Activated CD8-positive, alpha-beta T cell treated with anti-CD3 and anti-CD28 coated beads for 36 hours (primary cell): ENCODE measurements at regions not wholly inside any gene's neighbourhood (a gene's known extent, or its start where the extent isn't known, plus 50 kb on each side); places are given as distances from the start of the nearest gene placed in this dataset.

Source experiments
- ATAC-seq: fragments of 200-7000 bp; cut with Tn5 transposase; one replicate; pipeline ENCODE4 v1.10.0; 2021; ENCODE audit warnings: mild to moderate bottlenecking, moderate library complexity
- CTCF ChIA-PET: fragments of 350-600 bp; sonication (Branson Sonifier 250); formaldehyde crosslinking; loops from one replicate; lab custom pipeline; 2021; ENCODE audit warnings: antibody characterized with exemption; lab: Charles Lee
- POLR2A ChIA-PET: fragments of 350-600 bp; sonication (Branson Sonifier 250); formaldehyde crosslinking; loops from one replicate; lab custom pipeline; 2021; ENCODE audit warnings: antibody characterized with exemption; lab: Charles Lee
- DNase-seq: peaks from one replicate; pipeline ENCODE4 v3.0.0-alpha.2; 2020
- H3K27ac Mint-ChIP-seq: one replicate; pipeline ENCODE4 v1.8.0; 2021; ENCODE audit warnings: mild to moderate bottlenecking, mixed read lengths
- H3K27me3 Mint-ChIP-seq: one replicate; pipeline ENCODE4 v1.8.0; 2021; ENCODE audit warnings: mixed read lengths
- H3K36me3 Mint-ChIP-seq: one replicate; pipeline ENCODE4 v1.8.0; 2021; ENCODE audit warnings: low read depth, mixed read lengths
- H3K4me1 Mint-ChIP-seq: one replicate; pipeline ENCODE4 v1.8.0; 2021; ENCODE audit warnings: low read depth, mixed read lengths
- H3K4me3 Mint-ChIP-seq: one replicate; pipeline ENCODE4 v1.8.0; 2021; ENCODE audit warnings: mild to moderate bottlenecking, moderate library complexity, mixed read lengths
- H3K9me3 Mint-ChIP-seq: one replicate; pipeline ENCODE4 v1.8.0; 2021; ENCODE audit warnings: mixed read lengths
- CTCF ChIP-seq: fragments of 200-600 bp; IDR thresholded peaks from one replicate; pipeline ENCODE4 v1.8.0; 2022; ENCODE audit warnings: antibody characterized with exemption, mild to moderate bottlenecking
- intact Hi-C: fragments of 100-400 bp; cut with micrococcal nuclease; formaldehyde crosslinking; loops from one replicate; pipeline ENCODE4 v1.10.0; 2022

GRCh38 chr20:17882834-17883591 is 85.6 kb downstream of the SNX5 start:
- H3K27me3 Mint-ChIP-seq: peaks cover 1% of the 10 kb centered on the region
- intact Hi-C loops: no loop called here
- no peaks in the 10 kb centered on the region for H3K36me3 Mint-ChIP-seq
- no peak overlapping the region for H3K4me3 Mint-ChIP-seq
- ATAC-seq (no peak), DNase-seq (no peak)
- CTCF ChIA-PET: interaction anchor here (0.7 kb wide), 1 partner anchor 56 kb away, joined by 3 read pairs; no protein-coding TSS in a partner anchor
- no peaks in the 10 kb centered on the region for H3K9me3 Mint-ChIP-seq
- POLR2A ChIA-PET: interaction anchor here (0.7 kb wide), 1 partner anchor 82 kb away, joined by 3 read pairs; no protein-coding TSS in a partner anchor
- no peak overlapping the region for H3K27ac Mint-ChIP-seq
- peaks cover 17% of the 10 kb centered on the region for H3K4me1 Mint-ChIP-seq
- TF ChIP-seq CTCF: no peak

DNA sequence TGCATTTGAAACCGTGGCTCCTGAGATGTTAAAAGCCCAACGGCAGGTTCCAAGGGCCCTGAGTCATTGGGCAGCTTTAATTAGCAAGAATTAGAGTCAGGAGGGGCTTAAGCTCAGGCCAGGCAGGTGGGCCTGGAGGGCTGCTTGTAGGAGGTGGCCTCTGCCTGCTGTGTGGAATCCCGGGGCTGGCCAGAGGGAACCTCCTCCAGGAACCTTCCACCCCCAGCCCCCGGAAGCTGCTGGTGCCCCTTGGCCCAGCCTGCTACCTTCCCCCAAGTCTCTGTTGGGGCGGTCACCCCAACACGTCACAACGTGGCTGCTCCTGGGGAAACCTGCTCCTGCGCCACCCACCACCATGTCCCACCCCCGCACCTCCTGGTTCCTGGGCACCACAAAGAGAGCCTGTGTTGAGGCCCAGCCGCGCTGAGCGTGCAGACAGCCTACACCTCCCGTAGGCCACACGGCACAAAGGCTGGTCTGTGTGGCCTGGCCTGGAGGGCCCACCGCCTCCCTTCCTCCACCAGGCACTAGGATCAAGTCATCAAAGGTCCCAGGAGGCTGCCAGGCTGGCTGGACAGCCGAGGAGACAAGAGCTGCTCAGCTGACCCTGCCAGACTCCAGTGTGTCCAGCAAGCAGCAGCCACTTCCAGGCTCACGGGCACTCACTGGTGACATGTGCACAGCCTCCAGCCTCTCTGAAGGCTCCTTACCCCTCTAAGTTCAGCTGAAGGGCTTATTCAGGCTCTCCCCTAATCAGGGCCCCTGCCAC is 86.3 kb downstream of the SNX5 start:
- ATAC-seq (no peak), DNase-seq (no peak)
- POLR2A ChIA-PET: no interaction called here
- no peak for TF ChIP-seq CTCF
- Mint-ChIP-seq H3K4me3 (no peak overlapping the region), H3K9me3 (no peaks in the 10 kb centered on the region), H3K36me3 (no peaks in the 10 kb centered on the region), H3K4me1 (peaks cover 19% of the 10 kb centered on the region), H3K27me3 (peaks cover 1% of the 10 kb centered on the region), H3K27ac (no peak overlapping the region)
- CTCF ChIA-PET: interaction anchor here (0.7 kb wide), 1 partner anchor 56 kb away, joined by 3 read pairs; no protein-coding TSS in a partner anchor
- intact Hi-C loops: no loop called here

- H3K4me3 Mint-ChIP-seq: no peak overlapping the region
Observed at GRCh38 chr20:17881741-17882064, 86.9 kb downstream of the SNX5 start.

DNA sequence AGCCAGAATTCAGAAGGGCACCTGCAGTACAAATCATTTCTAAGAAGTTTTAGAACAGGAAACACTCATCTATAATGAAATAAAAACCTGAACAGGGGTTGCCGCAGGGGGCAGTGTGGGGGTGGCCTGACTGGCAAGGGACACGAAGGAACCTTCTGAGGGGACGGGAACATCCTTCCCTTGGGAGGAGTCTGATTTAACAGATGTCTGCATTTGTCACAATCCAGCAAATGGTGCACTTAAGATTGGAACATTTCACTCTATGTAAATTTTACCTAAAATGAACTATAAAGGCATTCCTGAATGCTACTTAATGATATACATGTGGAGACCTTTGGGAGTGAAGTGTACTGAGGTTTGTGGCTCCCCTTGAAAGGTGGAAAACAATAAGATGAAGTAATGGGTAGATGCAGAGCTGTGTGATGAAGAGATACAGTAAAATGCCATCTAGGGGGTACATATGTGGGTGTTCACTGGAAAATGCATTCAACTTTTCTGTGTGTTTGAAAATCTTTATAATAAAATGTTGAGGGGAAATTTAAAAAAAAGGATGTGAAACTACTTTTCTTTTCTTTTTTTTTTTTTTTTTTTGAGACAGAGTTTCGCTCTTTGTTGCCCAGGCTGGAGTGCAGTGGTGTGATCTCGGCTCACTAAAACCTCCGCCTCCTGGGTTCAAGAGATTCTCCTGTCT is 89.5 kb downstream of the SNX5 start:
- Mint-ChIP-seq H3K9me3 (no peaks in the 10 kb centered on the region), H3K4me1 (peaks cover 20% of the 10 kb centered on the region), H3K4me3 (peak overlapping the region; percentile 1), H3K36me3 (no peaks in the 10 kb centered on the region), H3K27ac (peak overlapping the region; percentile 84), H3K27me3 (peaks cover 12% of the 10 kb centered on the region)
- POLR2A ChIA-PET: interaction anchor here (1.9 kb wide), 1 partner anchor 16 kb away, joined by 4 read pairs; no protein-coding TSS in a partner anchor
- peak; percentile 58 for TF ChIP-seq CTCF
- DNase-seq: peak; percentile 83
- CTCF ChIA-PET: interaction anchor here (1.0 to 1.8 kb wide), 3 partner anchors 104 to 199 kb away, joined by 3 to 6 read pairs (median 3); partner anchors contain the start of gene RRBP1
- peak; percentile 76 for ATAC-seq
- intact Hi-C loops: no loop called here

More at GRCh38 chr20:17881741-17882064, 86.9 kb downstream of the SNX5 start:
- no peak for DNase-seq
- ChIA-PET POLR2A (no interaction called here), CTCF (no interaction called here)
- no peaks in the 10 kb centered on the region for H3K36me3 Mint-ChIP-seq
- intact Hi-C loops: no loop called here
- H3K27me3 Mint-ChIP-seq: peaks cover 5% of the 10 kb centered on the region
- H3K4me1 Mint-ChIP-seq: peaks cover 19% of the 10 kb centered on the region
- TF ChIP-seq CTCF: no peak
- no peak for ATAC-seq
- no peaks in the 10 kb centered on the region for H3K9me3 Mint-ChIP-seq
- H3K27ac Mint-ChIP-seq: no peak overlapping the region
